ENCODE measurements at regions not wholly inside any gene's neighbourhood (a gene's known extent, or its start where the extent isn't known, plus 50 kb on each side); places are given as distances from the start of the nearest gene placed in this dataset.
A peak's percentile ranks its signal among the peaks of the same experiment; 100 is the strongest.

DNA sequence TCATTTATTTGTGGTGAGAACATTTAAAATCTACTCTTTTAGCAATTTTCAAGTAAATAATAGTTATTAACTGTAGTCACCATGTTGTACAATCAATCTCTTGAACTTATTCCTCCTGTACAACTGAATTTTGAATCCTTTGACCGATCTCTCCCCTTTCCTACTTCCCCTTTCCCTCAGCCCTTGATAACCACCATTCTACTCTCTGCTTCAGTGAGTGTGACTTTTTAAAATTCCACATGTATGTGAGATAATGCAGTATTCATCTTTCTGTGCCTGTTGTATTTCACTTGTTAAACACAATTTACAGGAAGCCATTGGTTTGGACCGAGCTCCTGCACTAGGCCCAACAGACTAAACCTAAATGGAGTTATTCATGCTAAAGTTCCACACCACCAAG, 458.9 kb upstream of the PDE3A start:
- Histone ChIP-seq H3K27me3 (ENCODE audit: control insufficient read depth, insufficient read depth, low read length) (no peaks in the 10 kb centered on the region), H3K36me3 (ENCODE audit: control insufficient read depth, insufficient read depth, low read length) (no peaks in the 10 kb centered on the region), H3K4me3 (ENCODE audit: low read depth, low read length) (no peak overlapping the region)
- TF ChIP-seq, protein P1, sequence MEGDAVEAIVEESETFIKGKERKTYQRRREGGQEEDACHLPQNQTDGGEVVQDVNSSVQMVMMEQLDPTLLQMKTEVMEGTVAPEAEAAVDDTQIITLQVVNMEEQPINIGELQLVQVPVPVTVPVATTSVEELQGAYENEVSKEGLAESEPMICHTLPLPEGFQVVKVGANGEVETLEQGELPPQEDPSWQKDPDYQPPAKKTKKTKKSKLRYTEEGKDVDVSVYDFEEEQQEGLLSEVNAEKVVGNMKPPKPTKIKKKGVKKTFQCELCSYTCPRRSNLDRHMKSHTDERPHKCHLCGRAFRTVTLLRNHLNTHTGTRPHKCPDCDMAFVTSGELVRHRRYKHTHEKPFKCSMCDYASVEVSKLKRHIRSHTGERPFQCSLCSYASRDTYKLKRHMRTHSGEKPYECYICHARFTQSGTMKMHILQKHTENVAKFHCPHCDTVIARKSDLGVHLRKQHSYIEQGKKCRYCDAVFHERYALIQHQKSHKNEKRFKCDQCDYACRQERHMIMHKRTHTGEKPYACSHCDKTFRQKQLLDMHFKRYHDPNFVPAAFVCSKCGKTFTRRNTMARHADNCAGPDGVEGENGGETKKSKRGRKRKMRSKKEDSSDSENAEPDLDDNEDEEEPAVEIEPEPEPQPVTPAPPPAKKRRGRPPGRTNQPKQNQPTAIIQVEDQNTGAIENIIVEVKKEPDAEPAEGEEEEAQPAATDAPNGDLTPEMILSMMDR (IDR thresholded peaks at IDR 0.05; ENCODE audit: insufficient read depth, low read length, severe bottlenecking): no peak
- no peak for DNase-seq (ENCODE audit: low read depth)
- FAIRE-seq: no peak

DNA sequence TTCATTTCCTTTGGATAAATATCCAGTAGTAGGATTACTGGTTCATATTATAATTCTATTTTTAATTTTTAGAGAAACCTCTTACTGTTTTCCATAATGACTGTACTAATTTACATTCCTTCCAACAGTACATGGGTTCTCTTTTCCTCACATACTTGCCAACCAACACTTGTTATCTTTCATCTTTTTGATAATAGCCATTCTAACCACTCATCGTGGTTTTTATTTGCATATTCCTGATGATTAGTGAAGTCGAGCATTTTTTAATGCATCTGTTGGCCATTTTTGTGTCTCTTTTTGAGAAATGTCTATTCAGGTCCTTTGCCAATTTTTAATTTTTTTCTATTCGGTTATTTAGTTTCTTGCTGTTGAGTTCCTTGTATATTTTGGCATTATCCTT, 457.7 kb upstream of the PDE3A start:
- Histone ChIP-seq H3K27me3 (ENCODE audit: control insufficient read depth, insufficient read depth, low read length) (no peaks in the 10 kb centered on the region), H3K4me3 (ENCODE audit: low read depth, low read length) (no peak overlapping the region), H3K36me3 (ENCODE audit: control insufficient read depth, insufficient read depth, low read length) (no peaks in the 10 kb centered on the region)
- DNase-seq (ENCODE audit: low read depth) (no peak), FAIRE-seq (no peak)
- TF ChIP-seq, protein P1 (IDR thresholded peaks at IDR 0.05; ENCODE audit: insufficient read depth, low read length, severe bottlenecking): no peak

DNA sequence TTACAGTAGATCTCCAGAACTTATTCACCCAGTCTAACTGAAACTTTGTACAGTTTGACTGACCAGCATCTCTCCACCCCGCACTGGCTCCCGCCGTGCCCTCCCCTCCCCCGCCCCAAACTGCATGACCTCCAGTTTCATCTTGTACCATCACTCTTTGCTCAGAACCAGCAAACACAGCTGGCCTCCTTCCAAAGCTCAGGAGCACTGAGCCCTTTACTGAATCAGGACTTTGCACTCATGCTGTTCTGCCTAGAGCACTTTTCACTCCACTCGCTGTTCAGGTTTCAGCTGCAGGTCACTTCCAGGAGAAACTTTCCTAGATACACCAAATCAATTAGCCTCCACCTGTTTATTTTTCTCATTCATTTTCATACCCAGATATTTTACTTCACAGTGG, 455.3 kb upstream of the PDE3A start:
- FAIRE-seq: no peak
- TF ChIP-seq, protein P1 (IDR thresholded peaks at IDR 0.05; ENCODE audit: insufficient read depth, low read length, severe bottlenecking): no peak
- DNase-seq (ENCODE audit: low read depth): no peak
- no peaks in the 10 kb centered on the region for H3K27me3 ChIP-seq (ENCODE audit: control insufficient read depth, insufficient read depth, low read length)
- H3K36me3 ChIP-seq (ENCODE audit: control insufficient read depth, insufficient read depth, low read length): no peaks in the 10 kb centered on the region
- H3K4me3 ChIP-seq (ENCODE audit: low read depth, low read length): no peak overlapping the region

DNA sequence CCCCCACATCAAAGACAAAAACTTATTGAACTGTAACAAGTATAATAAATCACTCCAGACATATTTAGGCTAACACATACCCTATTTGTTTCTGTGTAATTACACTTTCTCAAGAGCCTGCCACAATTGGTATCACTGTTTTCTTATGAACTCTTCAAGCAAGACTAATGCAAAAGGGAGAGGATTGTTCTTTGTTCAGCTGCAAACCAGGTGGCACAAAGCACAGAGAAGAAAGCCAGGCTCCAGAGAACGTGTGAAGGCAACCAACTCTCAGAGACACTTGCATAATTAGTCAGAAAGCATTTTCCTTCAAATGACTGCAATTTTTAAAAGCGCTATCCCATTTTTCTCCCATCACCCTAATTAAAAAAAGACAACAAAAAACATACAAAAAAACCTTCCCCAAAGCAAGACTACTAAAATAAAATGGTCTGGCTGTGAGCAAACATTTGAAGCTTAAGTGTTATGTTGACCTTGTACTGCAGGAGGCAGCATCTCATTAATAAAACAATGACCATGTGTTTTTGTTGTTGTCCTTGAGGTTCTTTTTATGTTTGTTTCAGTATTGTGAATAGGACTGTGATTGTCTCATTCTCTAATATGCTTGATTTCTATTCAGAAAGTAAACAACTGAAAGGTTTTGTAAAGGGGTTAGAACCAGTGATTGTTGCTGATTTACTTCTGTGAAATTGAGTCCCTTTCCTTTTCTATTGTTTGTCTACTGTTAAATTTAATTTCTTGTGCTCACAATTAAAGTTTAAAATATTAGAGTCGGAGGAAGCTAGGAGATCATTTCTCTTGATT, 452.7 kb upstream of the PDE3A start:
- H3K27me3 ChIP-seq (ENCODE audit: control insufficient read depth, insufficient read depth, low read length): no peaks in the 10 kb centered on the region
- no peak for FAIRE-seq
- TF ChIP-seq, protein P1 (IDR thresholded peaks at IDR 0.05; ENCODE audit: insufficient read depth, low read length, severe bottlenecking): peak; percentile 40
- DNase-seq (ENCODE audit: low read depth): peak; percentile 36
- no peak overlapping the region for H3K4me3 ChIP-seq (ENCODE audit: low read depth, low read length)
- H3K36me3 ChIP-seq (ENCODE audit: control insufficient read depth, insufficient read depth, low read length): no peaks in the 10 kb centered on the region

DNA sequence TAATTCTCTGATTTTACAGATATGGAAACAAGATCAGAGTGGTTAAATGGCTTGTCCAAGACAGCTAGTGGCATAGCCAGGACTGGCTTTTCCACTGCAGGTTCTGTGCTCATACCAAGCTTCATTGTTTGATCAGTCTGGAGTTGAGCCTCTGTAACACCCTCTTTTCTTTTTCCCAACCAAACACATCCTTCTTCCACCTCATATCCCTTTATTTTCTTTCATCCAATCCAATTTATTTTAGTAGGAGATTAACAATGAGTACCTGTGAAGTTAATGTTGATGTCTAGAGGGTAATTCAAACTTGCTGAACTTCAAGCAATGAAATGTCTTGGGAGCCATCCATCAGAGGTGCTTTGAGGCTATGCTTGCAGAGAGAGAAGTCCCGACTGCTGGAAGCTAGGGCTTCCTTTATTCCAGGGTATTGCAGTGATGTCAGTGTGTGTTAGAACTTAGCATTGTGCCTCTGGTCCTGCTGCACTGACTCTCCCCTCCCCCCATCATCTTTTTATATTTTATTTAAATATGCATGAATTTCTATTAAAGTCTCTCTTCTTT, 452.1 kb upstream of the PDE3A start:
- DNase-seq (ENCODE audit: low read depth) (no peak), FAIRE-seq (no peak)
- H3K36me3 ChIP-seq (ENCODE audit: control insufficient read depth, insufficient read depth, low read length): no peaks in the 10 kb centered on the region
- TF ChIP-seq, protein P1 (IDR thresholded peaks at IDR 0.05; ENCODE audit: insufficient read depth, low read length, severe bottlenecking): no peak
- no peak overlapping the region for H3K4me3 ChIP-seq (ENCODE audit: low read depth, low read length)
- no peaks in the 10 kb centered on the region for H3K27me3 ChIP-seq (ENCODE audit: control insufficient read depth, insufficient read depth, low read length)

Data from bronchial epithelial cell (primary cell).